ENCODE measurements at regions not wholly inside any gene's neighbourhood (a gene's known extent, or its start where the extent isn't known, plus 50 kb on each side); places are given as distances from the start of the nearest gene placed in this dataset.

- no peak overlapping the region for H3K4me3 ChIP-seq (ENCODE audit: low read depth, low read length)
- TF ChIP-seq, protein P1, sequence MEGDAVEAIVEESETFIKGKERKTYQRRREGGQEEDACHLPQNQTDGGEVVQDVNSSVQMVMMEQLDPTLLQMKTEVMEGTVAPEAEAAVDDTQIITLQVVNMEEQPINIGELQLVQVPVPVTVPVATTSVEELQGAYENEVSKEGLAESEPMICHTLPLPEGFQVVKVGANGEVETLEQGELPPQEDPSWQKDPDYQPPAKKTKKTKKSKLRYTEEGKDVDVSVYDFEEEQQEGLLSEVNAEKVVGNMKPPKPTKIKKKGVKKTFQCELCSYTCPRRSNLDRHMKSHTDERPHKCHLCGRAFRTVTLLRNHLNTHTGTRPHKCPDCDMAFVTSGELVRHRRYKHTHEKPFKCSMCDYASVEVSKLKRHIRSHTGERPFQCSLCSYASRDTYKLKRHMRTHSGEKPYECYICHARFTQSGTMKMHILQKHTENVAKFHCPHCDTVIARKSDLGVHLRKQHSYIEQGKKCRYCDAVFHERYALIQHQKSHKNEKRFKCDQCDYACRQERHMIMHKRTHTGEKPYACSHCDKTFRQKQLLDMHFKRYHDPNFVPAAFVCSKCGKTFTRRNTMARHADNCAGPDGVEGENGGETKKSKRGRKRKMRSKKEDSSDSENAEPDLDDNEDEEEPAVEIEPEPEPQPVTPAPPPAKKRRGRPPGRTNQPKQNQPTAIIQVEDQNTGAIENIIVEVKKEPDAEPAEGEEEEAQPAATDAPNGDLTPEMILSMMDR (IDR thresholded peaks at IDR 0.05; ENCODE audit: insufficient read depth, low read length, missing control alignments) = no peak
- no peak for DNase-seq (ENCODE audit: low read depth, low spot score)
- ChIA-PET CTCF (no interaction called here), POLR2A (no interaction called here)
Measured at GRCh38 chr4:43867908-43868307, 580.7 kb downstream of the KCTD8 start.

DNA sequence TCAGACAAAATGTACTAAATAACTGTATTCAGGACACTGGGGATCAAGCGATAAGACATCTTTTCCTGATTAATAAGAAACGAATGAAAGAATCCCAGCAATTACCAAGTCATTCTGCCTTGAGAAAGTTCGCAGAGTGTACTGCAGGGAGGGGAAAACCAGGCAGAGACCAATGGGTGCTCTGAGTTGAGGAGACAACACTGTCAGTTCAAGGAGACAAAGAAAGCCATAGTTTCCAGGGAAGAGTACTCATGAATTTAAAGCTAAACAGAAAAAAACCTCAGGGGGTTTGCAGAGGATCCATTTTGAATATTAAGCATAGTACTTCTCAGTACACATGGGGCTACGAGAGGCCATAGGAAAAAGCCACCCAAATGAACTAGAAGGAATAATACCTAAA is 573.0 kb downstream of the KCTD8 start:
- H3K4me3 ChIP-seq (ENCODE audit: low read depth, low read length) = no peak overlapping the region
- ChIA-PET CTCF (no interaction called here), POLR2A (no interaction called here)
- TF ChIP-seq, protein P1 (IDR thresholded peaks at IDR 0.05; ENCODE audit: insufficient read depth, low read length, missing control alignments) = no peak
- no peak for DNase-seq (ENCODE audit: low read depth, low spot score)

DNA sequence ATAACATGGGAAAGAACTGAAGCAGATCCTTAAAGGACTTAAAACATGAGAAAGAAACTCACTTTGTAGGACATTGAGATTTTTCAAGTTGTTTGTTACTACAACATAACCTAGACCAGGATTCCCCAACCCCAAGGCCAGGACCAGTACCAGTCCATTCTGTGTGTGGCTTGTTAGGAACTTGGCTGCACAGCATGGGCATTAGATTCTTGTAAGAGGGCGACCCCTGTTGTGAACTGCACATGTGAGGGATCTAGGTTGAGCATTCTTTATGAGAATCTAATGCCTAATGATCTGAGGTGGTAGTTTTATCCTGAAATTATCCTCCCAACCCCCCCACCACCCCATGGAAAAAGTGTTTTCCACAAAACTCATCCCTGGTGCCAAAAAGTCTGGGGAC is 566.1 kb downstream of the KCTD8 start:
- TF ChIP-seq, protein P1 (IDR thresholded peaks at IDR 0.05; ENCODE audit: insufficient read depth, low read length, missing control alignments) = no peak
- ChIA-PET CTCF (no interaction called here), POLR2A (no interaction called here)
- no peak overlapping the region for H3K4me3 ChIP-seq (ENCODE audit: low read depth, low read length)
- no peak for DNase-seq (ENCODE audit: low read depth, low spot score)

DNA sequence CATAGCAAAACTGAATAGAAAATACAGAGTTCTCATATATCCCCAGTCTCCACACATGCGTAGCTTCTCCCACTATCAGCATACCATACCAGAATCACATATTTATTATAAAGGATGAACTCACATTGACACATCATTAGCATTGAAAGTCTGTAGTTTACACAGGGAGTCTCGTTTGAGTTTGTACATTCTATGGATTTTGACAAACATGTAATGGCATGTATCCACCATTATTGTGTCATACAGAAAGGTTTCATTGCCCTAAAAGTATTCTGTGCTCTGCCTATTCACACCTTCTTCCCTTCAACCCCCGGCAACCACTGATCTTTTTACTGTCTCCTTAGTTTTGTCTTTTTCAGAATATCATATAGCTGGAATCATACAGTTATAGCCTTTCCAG is 562.4 kb downstream of the KCTD8 start:
- ChIA-PET POLR2A (no interaction called here), CTCF (no interaction called here)
- DNase-seq (ENCODE audit: low read depth, low spot score) = no peak
- TF ChIP-seq, protein P1 (IDR thresholded peaks at IDR 0.05; ENCODE audit: insufficient read depth, low read length, missing control alignments) = no peak
- no peak overlapping the region for H3K4me3 ChIP-seq (ENCODE audit: low read depth, low read length)

GRCh38 chr4:43898836-43899235 is 549.8 kb downstream of the KCTD8 start:
- CTCF ChIA-PET = no interaction called here
- no peak overlapping the region for H3K4me3 ChIP-seq (ENCODE audit: low read depth, low read length)
- POLR2A ChIA-PET = no interaction called here
- no peak for DNase-seq (ENCODE audit: low read depth, low spot score)
- TF ChIP-seq, protein P1 (IDR thresholded peaks at IDR 0.05; ENCODE audit: insufficient read depth, low read length, missing control alignments) = no peak

GRCh38 chr4:43903456-43903855 is 545.2 kb downstream of the KCTD8 start:
- no peak overlapping the region for H3K4me3 ChIP-seq (ENCODE audit: low read depth, low read length)
- ChIA-PET POLR2A (no interaction called here), CTCF (no interaction called here)
- TF ChIP-seq, protein P1 (IDR thresholded peaks at IDR 0.05; ENCODE audit: insufficient read depth, low read length, missing control alignments) = no peak
- DNase-seq (ENCODE audit: low read depth, low spot score) = no peak

Data from AG04449 (cell line).